Breast epithelium (tissue), 3 donors: ENCODE measurements at regions not wholly inside any gene's neighbourhood (a gene's known extent, or its start where the extent isn't known, plus 50 kb on each side); places are given as distances from the start of the nearest gene placed in this dataset.

Source experiments
- CTCF ChIP-seq, 3 donors: fragments of 450-650 bp; IDR thresholded peaks; one replicate each; pipeline ENCODE4 v1.5.1; 2016 to 2017; ENCODE audit warnings: antibody characterized with exemption in 3 of 3, mild to moderate bottlenecking in 3 of 3, moderate library complexity in 3 of 3
- POLR2A ChIP-seq: fragments of 450-650 bp; IDR thresholded peaks from one replicate; pipeline ENCODE4 v1.6.1; 2016; ENCODE audit warnings: antibody characterized with exemption, mild to moderate bottlenecking, moderate library complexity

- TF ChIP-seq POLR2A (no peak), CTCF (IDR thresholded peaks at IDR 0.05) (no peak)
These were observed 196.9 kb upstream of the PRICKLE2 start for GRCh38 chr3:64422192-64422591.
